ENCODE measurements at regions not wholly inside any gene's neighbourhood (a gene's known extent, or its start where the extent isn't known, plus 50 kb on each side); places are given as distances from the start of the nearest gene placed in this dataset.
"Not testable (repeated sequence)": the region's sequence is repeated elsewhere in the genome, so short reads cannot be mapped to it uniquely, and the experiment has no call there.

DNA sequence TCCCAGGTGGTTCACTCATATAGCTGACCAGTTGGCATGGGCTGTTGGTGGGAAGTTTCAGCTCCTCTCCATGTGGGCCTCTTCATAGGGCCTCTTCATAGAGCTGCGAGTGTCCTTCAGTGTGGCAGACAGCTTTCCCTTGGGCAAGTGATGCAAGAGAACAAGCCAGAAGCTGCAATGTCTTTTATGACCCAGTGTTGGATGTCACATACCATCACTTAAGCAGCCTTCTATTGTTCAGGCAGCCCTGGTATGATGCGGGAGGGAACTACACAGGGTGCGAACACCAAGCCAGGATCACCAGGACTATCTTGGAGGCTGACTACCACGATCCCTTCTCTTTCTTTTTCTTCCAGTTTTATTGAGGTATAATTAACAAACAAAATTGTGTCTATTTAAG is 126.5 kb upstream of the ITGA6 start:
- TF ChIP-seq, protein P1, sequence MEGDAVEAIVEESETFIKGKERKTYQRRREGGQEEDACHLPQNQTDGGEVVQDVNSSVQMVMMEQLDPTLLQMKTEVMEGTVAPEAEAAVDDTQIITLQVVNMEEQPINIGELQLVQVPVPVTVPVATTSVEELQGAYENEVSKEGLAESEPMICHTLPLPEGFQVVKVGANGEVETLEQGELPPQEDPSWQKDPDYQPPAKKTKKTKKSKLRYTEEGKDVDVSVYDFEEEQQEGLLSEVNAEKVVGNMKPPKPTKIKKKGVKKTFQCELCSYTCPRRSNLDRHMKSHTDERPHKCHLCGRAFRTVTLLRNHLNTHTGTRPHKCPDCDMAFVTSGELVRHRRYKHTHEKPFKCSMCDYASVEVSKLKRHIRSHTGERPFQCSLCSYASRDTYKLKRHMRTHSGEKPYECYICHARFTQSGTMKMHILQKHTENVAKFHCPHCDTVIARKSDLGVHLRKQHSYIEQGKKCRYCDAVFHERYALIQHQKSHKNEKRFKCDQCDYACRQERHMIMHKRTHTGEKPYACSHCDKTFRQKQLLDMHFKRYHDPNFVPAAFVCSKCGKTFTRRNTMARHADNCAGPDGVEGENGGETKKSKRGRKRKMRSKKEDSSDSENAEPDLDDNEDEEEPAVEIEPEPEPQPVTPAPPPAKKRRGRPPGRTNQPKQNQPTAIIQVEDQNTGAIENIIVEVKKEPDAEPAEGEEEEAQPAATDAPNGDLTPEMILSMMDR (conservative IDR thresholded peaks at IDR 0.05; ENCODE audit: low read depth, low read length), result no peak
- no peak for DNase-seq (ENCODE audit: low read depth)
- no peak overlapping the region for H3K4me3 ChIP-seq (ENCODE audit: low read depth, low read length)

DNA sequence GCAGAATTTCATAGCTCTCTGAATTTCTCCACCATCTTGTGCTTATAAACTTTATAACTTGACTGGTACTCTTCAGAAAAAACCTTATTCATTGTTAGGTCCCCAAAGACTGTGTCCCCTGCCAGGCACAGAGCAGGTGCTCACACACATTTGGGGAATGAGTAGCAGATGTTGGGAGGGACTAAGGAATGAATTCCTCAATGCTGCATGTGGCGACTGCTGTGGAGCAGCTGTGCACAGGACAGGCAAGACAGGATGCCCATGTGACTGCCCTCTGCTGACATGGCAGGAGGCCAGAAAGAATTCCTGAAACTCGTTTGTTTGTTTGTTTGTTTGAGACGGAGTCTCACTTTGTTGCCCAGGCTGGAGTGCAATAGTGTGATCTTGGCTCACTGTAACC is 122.3 kb upstream of the ITGA6 start:
- H3K4me3 ChIP-seq (ENCODE audit: low read depth, low read length), result no peak overlapping the region
- no peak for DNase-seq (ENCODE audit: low read depth)
- TF ChIP-seq, protein P1 (conservative IDR thresholded peaks at IDR 0.05; ENCODE audit: low read depth, low read length), result no peak

DNA sequence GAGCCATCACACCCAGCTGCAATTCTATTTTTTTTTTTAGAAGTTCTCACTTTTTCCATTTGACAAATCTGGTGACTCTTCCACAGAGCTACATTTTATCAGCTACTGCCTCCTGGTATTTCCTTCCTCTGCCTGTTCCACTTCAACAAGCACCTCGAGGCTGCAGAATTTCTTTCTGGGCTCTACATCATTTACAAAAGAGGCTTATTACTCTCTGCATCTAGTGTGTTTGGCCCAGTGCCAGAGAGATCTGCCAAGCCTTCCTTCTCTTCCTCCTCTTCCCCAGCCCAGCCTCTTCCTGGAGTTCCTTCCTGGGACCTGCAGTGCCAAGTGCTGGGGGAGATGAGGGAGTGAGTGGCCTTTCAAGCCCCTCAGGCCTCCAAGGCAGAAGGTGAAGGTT is 119.6 kb upstream of the ITGA6 start:
- H3K4me3 ChIP-seq (ENCODE audit: low read depth, low read length), result no peak overlapping the region
- DNase-seq (ENCODE audit: low read depth), result no peak
- TF ChIP-seq, protein P1 (conservative IDR thresholded peaks at IDR 0.05; ENCODE audit: low read depth, low read length), result no peak

DNA sequence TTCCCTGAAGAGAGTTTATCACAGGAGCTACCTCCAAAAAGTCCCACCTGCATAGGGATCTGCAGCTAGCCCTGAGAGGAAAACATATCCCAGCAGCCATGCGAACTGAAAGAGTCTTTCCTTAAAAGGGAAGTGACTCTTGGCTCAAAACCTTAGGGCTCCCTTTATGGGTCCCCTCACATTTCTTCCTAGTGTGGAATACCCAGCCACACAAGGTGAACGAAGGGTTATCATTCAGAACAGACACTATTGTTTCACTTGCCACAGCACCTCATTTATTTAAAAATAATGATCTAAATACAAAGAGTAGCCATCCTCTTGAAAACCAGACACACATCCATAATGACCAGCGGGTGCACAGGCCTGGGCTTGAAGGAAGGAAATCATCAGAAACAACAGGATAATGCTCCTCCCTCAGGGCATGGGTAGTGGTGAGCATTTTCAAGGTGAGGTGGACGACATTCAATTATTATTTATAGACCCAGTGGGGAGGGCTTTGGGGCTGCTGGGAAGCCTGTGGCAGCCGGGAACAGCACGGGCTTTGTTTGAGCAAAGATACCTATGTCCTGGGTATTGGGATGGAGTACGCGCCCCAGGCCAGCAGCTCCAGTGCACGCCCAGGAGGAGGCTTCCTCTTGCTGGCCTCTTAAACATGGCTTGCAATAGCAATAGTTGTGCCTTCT is 119.0 kb upstream of the ITGA6 start:
- DNase-seq (ENCODE audit: low read depth), result no peak
- no peak overlapping the region for H3K4me3 ChIP-seq (ENCODE audit: low read depth, low read length)
- TF ChIP-seq, protein P1 (conservative IDR thresholded peaks at IDR 0.05; ENCODE audit: low read depth, low read length), result no peak

DNA sequence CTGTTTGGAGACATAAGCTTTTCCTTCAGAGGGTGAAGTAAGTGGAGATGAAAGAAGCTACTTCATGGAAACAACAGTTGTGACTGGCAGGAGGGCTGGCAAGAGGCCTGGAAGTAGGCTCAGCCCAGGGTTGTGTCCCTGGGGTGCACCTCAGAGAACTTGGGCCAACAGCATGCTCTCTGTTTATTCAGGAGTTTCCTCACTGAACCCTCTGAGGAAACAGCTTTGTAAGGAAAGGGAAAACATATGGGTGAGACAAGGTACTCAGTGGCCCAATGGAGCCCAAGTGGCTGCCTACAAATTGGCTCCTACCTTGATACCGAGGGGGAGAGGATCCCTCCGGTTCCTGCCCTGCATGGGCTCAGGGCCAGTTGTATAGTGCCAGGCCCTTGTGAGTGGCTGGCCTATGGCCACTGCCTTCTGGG is 115.5 kb upstream of the ITGA6 start:
- TF ChIP-seq, protein P1 (conservative IDR thresholded peaks at IDR 0.05; ENCODE audit: low read depth, low read length), result no peak
- no peak overlapping the region for H3K4me3 ChIP-seq (ENCODE audit: low read depth, low read length)
- no peak for DNase-seq (ENCODE audit: low read depth)

DNA sequence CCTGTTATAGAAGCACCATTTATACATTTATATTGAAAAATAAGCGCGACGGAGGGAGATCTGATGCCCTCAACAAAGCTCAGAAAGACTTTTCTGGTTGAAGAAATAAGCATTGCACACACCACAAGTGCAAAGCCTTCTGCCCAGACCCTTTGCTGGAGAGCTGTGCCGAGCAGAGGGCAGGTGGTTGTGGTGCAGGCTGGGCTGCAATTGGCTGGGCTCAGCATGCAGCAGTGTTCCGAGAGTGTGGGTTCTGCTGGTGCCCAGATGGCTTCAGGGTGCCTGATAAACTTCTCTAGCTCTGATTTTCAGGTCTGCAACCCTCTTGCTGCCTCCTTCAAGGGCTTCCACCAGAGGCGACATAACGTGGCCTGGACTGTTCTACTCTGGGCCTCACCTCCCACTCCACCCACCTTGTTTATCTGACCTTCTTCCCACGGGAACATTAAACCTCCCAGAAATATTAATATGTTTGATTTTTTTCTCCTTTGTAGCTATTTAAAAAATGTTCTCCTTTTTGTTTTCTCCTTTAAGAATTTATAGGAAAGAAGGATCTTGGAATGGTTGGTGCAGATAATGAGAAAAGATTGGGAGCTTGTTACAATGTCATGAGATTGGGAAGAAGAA is 113.6 kb upstream of the ITGA6 start:
- H3K4me3 ChIP-seq (ENCODE audit: low read depth, low read length), result no peak overlapping the region
- TF ChIP-seq, protein P1 (conservative IDR thresholded peaks at IDR 0.05; ENCODE audit: low read depth, low read length), result no peak
- DNase-seq (ENCODE audit: low read depth), result no peak

DNA sequence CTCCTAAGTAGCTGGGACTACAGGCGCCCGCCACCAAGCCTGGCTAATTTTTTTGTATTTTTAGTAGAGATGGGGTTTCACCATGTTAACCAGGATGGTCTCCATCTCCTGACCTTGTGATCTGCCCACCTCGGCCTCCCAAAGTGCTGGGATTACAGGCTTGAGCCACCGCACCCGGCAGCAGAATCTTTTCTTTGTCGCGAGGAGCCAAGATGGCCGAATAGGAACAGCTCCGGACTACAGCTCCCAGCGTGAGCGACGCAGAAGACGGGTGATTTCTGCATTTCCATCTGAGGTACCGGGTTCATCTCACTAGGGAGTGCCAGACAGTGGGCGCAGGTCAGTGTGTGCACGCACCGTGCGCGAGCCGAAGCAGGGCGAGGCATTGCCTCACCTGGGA is 112.3 kb upstream of the ITGA6 start:
- DNase-seq (ENCODE audit: low read depth); H3K4me3 ChIP-seq (ENCODE audit: low read depth, low read length): not testable (repeated sequence)
